Hepatocyte (in vitro differentiated cells): ENCODE measurements at regions not wholly inside any gene's neighbourhood (a gene's known extent, or its start where the extent isn't known, plus 50 kb on each side); places are given as distances from the start of the nearest gene placed in this dataset.

Source experiments
- DNase-seq: peaks from one replicate; pipeline ENCODE4 v3.0.0-alpha.2; 2016; ENCODE audit warnings: low spot score
- H2AFZ ChIP-seq: fragments of 200-600 bp; sonication (generic); 2 replicates; pipeline ENCODE4 v1.6.0; 2016; ENCODE audit warnings: antibody characterized with exemption, mild to moderate bottlenecking
- H3K27ac ChIP-seq: fragments of 200-600 bp; sonication (generic); 2 replicates; pipeline ENCODE4 v1.5.1; 2016; ENCODE audit warnings: mild to moderate bottlenecking
- H3K27me3 ChIP-seq: fragments of 200-600 bp; sonication (generic); 2 replicates; pipeline ENCODE4 v1.6.1; 2016
- H3K36me3 ChIP-seq: fragments of 200-600 bp; sonication (generic); replicated peaks from 2 replicates; pipeline ENCODE4 v1.5.1; 2016; ENCODE audit warnings: low read depth; ENCODE audit not compliant: insufficient read depth
- H3K4me1 ChIP-seq: fragments of 200-600 bp; sonication (generic); 2 replicates; pipeline ENCODE4 v1.5.1; 2016; ENCODE audit warnings: mild to moderate bottlenecking, moderate library complexity; ENCODE audit not compliant: insufficient read depth
- H3K4me2 ChIP-seq: fragments of 200-600 bp; sonication (generic); 2 replicates; pipeline ENCODE4 v1.6.0; 2016
- H3K4me3 ChIP-seq: fragments of 200-600 bp; sonication (generic); 2 replicates; pipeline ENCODE4 v1.5.1; 2016; ENCODE audit warnings: mild to moderate bottlenecking
- H3K79me2 ChIP-seq: fragments of 200-600 bp; sonication (generic); 2 replicates; pipeline ENCODE4 v1.6.0; 2017; ENCODE audit warnings: mild to moderate bottlenecking
- H3K9me2 ChIP-seq: fragments of 200-600 bp; sonication (generic); replicated peaks from 2 replicates; pipeline ENCODE4 v1.6.0; 2017; ENCODE audit warnings: mild to moderate bottlenecking; ENCODE audit not compliant: insufficient read depth
- H3K9me3 ChIP-seq: fragments of 200-600 bp; sonication (generic); 2 replicates; pipeline ENCODE4 v1.5.1; 2016; ENCODE audit warnings: low read depth, mild to moderate bottlenecking
- H4K20me1 ChIP-seq: fragments of 200-600 bp; sonication (generic); 2 replicates; pipeline ENCODE4 v1.6.0; 2016; ENCODE audit warnings: mild to moderate bottlenecking; ENCODE audit not compliant: insufficient read depth, poor library complexity, severe bottlenecking
- CTCF ChIP-seq: fragments of 200-600 bp; sonication (generic); IDR thresholded peaks from 2 replicates; pipeline ENCODE4 v1.5.1; 2016; ENCODE audit warnings: antibody characterized with exemption, mild to moderate bottlenecking; ENCODE audit not compliant: poor library complexity
- EZH2 ChIP-seq: fragments of 200-600 bp; sonication (generic); IDR thresholded peaks from 2 replicates; pipeline ENCODE4 v1.6.1; 2016; ENCODE audit warnings: antibody characterized with exemption, mild to moderate bottlenecking, borderline replicate concordance
- EZH2phosphoT487 ChIP-seq: fragments of 200-600 bp; sonication (generic); IDR thresholded peaks from one replicate; pipeline ENCODE4 v1.6.1; 2018; ENCODE audit warnings: antibody characterized with exemption, mild to moderate bottlenecking, low read depth, moderate library complexity; ENCODE audit not compliant: unreplicated experiment, severe bottlenecking
- WGBS: methylation state at CpG from one replicate; pipeline ENCODE4 v1.1.6; 2016; ENCODE audit warnings: low lambda C conversion rate; ENCODE audit errors: missing lambda C conversion rate; 5-methylcytosine and 5-hydroxymethylcytosine counted together

- H3K36me3 ChIP-seq, result no peaks in the 10 kb centered on the region
- H3K9me3 ChIP-seq, result no peaks in the 10 kb centered on the region
- H2AFZ ChIP-seq, result no peak overlapping the region
- TF ChIP-seq EZH2 (no peak), CTCF (no peak), EZH2phosphoT487 (no peak)
- no peaks in the 10 kb centered on the region for H3K9me2 ChIP-seq
- H4K20me1 ChIP-seq, result no peaks in the 10 kb centered on the region
- no peak overlapping the region for H3K4me2 ChIP-seq
- DNase-seq, result no peak
- 77% methylated on average over 3 of the region's 3 CpGs for WGBS
- no peaks in the 10 kb centered on the region for H3K27me3 ChIP-seq
- no peaks in the 10 kb centered on the region for H3K4me1 ChIP-seq
- H3K4me3 ChIP-seq, result no peak overlapping the region
- no peak overlapping the region for H3K27ac ChIP-seq
- no peaks in the 10 kb centered on the region for H3K79me2 ChIP-seq
Observed at GRCh38 chr4:149933883-149934282, 118.2 kb upstream of the IQCM start.

DNA sequence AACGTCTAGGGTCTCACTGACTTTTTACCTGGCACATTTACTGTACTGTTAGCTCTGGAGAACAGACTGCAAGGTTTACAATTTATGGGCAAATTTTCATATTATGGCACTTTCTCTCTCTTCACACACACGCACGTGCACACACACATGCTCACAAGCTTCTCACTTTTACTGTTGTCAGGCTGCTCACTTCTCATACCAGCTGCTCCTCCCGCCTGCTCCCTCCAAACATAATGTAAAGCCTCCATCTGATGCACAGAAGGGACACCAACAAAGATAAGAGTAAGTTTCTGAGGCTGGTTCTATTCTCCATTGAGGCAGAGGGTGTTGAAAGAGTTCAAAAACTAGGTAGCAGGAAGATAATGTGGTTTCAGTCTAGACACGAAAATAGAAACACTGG lies 128.9 kb upstream of the DCLK2 start:
- Histone ChIP-seq H3K36me3 (no peaks in the 10 kb centered on the region), H3K9me2 (no peaks in the 10 kb centered on the region), H3K4me3 (no peak overlapping the region), H3K4me2 (no peak overlapping the region), H4K20me1 (no peaks in the 10 kb centered on the region), H3K79me2 (no peaks in the 10 kb centered on the region), H2AFZ (no peak overlapping the region), H3K9me3 (no peaks in the 10 kb centered on the region), H3K27ac (no peak overlapping the region), H3K27me3 (no peaks in the 10 kb centered on the region), H3K4me1 (no peaks in the 10 kb centered on the region)
- 80% methylated on average over 5 of the region's 5 CpGs for WGBS
- no peak for TF ChIP-seq EZH2phosphoT487
- no peak for TF ChIP-seq CTCF
- no peak for TF ChIP-seq EZH2
- DNase-seq, result no peak

DNA sequence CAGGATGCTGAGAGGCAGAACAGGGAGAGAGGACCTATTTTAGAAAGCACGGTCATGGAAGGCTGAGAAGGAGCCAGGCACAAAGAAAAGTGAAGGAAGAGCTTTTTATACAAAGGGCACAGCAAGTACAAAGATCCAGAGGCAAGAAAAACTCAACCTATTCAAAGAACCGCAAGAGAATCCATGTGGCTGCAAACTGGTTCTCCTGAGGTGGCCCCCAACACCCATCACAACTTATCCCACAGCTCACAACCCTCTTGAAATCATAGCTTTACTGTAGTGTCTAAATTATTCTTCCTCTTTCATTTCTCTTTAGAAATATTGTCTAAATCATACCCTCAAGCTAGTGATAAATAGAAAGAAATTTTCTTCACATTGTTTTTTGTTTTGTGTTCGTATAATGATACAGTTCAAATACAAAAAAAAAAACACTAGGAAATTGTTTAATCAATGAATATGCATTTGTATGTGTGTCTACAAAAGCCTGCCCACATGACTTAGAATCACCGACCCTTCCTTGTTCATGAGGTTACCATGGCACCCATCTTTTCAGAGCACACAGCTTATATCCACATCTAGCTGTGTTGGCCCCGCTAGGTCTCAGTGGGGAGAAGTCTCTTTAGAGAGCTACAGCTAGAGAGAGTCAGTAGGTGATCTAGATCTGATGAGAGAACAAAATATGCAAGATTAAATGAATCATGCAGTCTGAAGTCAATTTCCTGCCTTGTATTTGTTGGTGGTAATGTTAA lies 126.9 kb upstream of the DCLK2 start:
- H3K79me2 ChIP-seq, result no peaks in the 10 kb centered on the region
- H3K9me3 ChIP-seq, result no peaks in the 10 kb centered on the region
- 89% methylated on average over 5 of the region's 5 CpGs for WGBS
- TF ChIP-seq EZH2 (no peak), EZH2phosphoT487 (no peak), CTCF (no peak)
- H3K4me3 ChIP-seq, result no peak overlapping the region
- no peaks in the 10 kb centered on the region for H3K9me2 ChIP-seq
- no peaks in the 10 kb centered on the region for H3K4me1 ChIP-seq
- no peak overlapping the region for H3K27ac ChIP-seq
- no peak for DNase-seq
- H3K36me3 ChIP-seq, result no peaks in the 10 kb centered on the region
- H2AFZ ChIP-seq, result no peak overlapping the region
- no peaks in the 10 kb centered on the region for H3K27me3 ChIP-seq
- no peak overlapping the region for H3K4me2 ChIP-seq
- H4K20me1 ChIP-seq, result no peaks in the 10 kb centered on the region
